ENCODE measurements at regions not wholly inside any gene's neighbourhood (a gene's known extent, or its start where the extent isn't known, plus 50 kb on each side); places are given as distances from the start of the nearest gene placed in this dataset.

GRCh38 chr5:92687821-92688722 is 892.9 kb downstream of the NR2F1-AS1 start:
- H3K4me3 ChIP-seq (ENCODE audit: low read depth, low read length) = no peak overlapping the region
- POLR2A ChIA-PET = no interaction called here
- no peaks in the 10 kb centered on the region for H3K36me3 ChIP-seq (ENCODE audit: control insufficient read depth, insufficient read depth, low read length)
- CTCF ChIA-PET = interaction anchor here (0.8 to 1.0 kb wide), 5 partner anchors 23 to 893 kb away, joined by 3 read pairs; partner anchors contain the start of gene NR2F1-AS1
- TF ChIP-seq CTCF (IDR thresholded peaks at IDR 0.05; ENCODE audit: insufficient read depth, low read depth, low read length) = peak; percentile 58
- no peaks in the 10 kb centered on the region for H3K27me3 ChIP-seq (ENCODE audit: control insufficient read depth, insufficient read depth, low read length)
- no peak for DNase-seq (ENCODE audit: low read depth)

- CTCF ChIA-PET = interaction anchor here (0.6 kb wide), 1 partner anchor 827 kb away, joined by 3 read pairs; no protein-coding TSS in a partner anchor
- POLR2A ChIA-PET = no interaction called here
- no peak for DNase-seq (ENCODE audit: low read depth)
- Histone ChIP-seq H3K36me3 (ENCODE audit: control insufficient read depth, insufficient read depth, low read length) (no peaks in the 10 kb centered on the region), H3K27me3 (ENCODE audit: control insufficient read depth, insufficient read depth, low read length) (no peaks in the 10 kb centered on the region), H3K4me3 (ENCODE audit: low read depth, low read length) (no peak overlapping the region)
- no peak for TF ChIP-seq CTCF (IDR thresholded peaks at IDR 0.05; ENCODE audit: insufficient read depth, low read depth, low read length)
Measured at GRCh38 chr5:92678640-92679039, 902.4 kb downstream of the NR2F1-AS1 start.

GRCh38 chr5:92676215-92677165 is 904.5 kb downstream of the NR2F1-AS1 start:
- ChIA-PET POLR2A (interaction anchor here (0.7 kb wide), 1 partner anchor 532 kb away, joined by 4 read pairs; no protein-coding TSS in a partner anchor), CTCF (no interaction called here)
- no peak for DNase-seq (ENCODE audit: low read depth)
- Histone ChIP-seq H3K4me3 (ENCODE audit: low read depth, low read length) (no peak overlapping the region), H3K36me3 (ENCODE audit: control insufficient read depth, insufficient read depth, low read length) (no peaks in the 10 kb centered on the region), H3K27me3 (ENCODE audit: control insufficient read depth, insufficient read depth, low read length) (no peaks in the 10 kb centered on the region)
- no peak for TF ChIP-seq CTCF (IDR thresholded peaks at IDR 0.05; ENCODE audit: insufficient read depth, low read depth, low read length)

- CTCF ChIA-PET = no interaction called here
- no peak overlapping the region for H3K4me3 ChIP-seq (ENCODE audit: low read depth, low read length)
- TF ChIP-seq CTCF (IDR thresholded peaks at IDR 0.05; ENCODE audit: insufficient read depth, low read depth, low read length) = no peak
- no peak for DNase-seq (ENCODE audit: low read depth)
- H3K36me3 ChIP-seq (ENCODE audit: control insufficient read depth, insufficient read depth, low read length) = no peaks in the 10 kb centered on the region
- no peaks in the 10 kb centered on the region for H3K27me3 ChIP-seq (ENCODE audit: control insufficient read depth, insufficient read depth, low read length)
- POLR2A ChIA-PET = no interaction called here
Measured at GRCh38 chr5:92674321-92674720, 906.7 kb downstream of the NR2F1-AS1 start.

- ChIA-PET CTCF (interaction anchor here (1.4 to 1.6 kb wide), 2 partner anchors 19 to 22 kb away, joined by 3 to 4 read pairs; no protein-coding TSS in a partner anchor), POLR2A (no interaction called here)
- no peaks in the 10 kb centered on the region for H3K27me3 ChIP-seq (ENCODE audit: control insufficient read depth, insufficient read depth, low read length)
- H3K4me3 ChIP-seq (ENCODE audit: low read depth, low read length) = no peak overlapping the region
- H3K36me3 ChIP-seq (ENCODE audit: control insufficient read depth, insufficient read depth, low read length) = no peaks in the 10 kb centered on the region
- no peak for DNase-seq (ENCODE audit: low read depth)
- no peak for TF ChIP-seq CTCF (IDR thresholded peaks at IDR 0.05; ENCODE audit: insufficient read depth, low read depth, low read length)
Measured at GRCh38 chr5:92665506-92665905, 915.5 kb downstream of the NR2F1-AS1 start.
